ENCODE measurements at regions not wholly inside any gene's neighbourhood (a gene's known extent, or its start where the extent isn't known, plus 50 kb on each side); places are given as distances from the start of the nearest gene placed in this dataset.

- Mint-ChIP-seq H3K27me3 (ENCODE audit: low read depth) (no peaks in the 10 kb centered on the region), H3K9me3 (peaks cover 10% of the 10 kb centered on the region), H3K36me3 (peaks cover 5% of the 10 kb centered on the region), H3K4me1 (peaks cover under 1% of the 10 kb centered on the region), H3K27ac (no peak overlapping the region), H3K4me3 (no peak overlapping the region)
- no peak for DNase-seq (ENCODE audit: low spot score in 2 of 2, unreplicated experiment in 2 of 2)
- TF ChIP-seq, protein P1, sequence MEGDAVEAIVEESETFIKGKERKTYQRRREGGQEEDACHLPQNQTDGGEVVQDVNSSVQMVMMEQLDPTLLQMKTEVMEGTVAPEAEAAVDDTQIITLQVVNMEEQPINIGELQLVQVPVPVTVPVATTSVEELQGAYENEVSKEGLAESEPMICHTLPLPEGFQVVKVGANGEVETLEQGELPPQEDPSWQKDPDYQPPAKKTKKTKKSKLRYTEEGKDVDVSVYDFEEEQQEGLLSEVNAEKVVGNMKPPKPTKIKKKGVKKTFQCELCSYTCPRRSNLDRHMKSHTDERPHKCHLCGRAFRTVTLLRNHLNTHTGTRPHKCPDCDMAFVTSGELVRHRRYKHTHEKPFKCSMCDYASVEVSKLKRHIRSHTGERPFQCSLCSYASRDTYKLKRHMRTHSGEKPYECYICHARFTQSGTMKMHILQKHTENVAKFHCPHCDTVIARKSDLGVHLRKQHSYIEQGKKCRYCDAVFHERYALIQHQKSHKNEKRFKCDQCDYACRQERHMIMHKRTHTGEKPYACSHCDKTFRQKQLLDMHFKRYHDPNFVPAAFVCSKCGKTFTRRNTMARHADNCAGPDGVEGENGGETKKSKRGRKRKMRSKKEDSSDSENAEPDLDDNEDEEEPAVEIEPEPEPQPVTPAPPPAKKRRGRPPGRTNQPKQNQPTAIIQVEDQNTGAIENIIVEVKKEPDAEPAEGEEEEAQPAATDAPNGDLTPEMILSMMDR (IDR thresholded peaks at IDR 0.05; ENCODE audit: unreplicated experiment) = no peak
Measured at GRCh38 chr6:147787417-147787816, 278.9 kb downstream of the SAMD5 start.

DNA sequence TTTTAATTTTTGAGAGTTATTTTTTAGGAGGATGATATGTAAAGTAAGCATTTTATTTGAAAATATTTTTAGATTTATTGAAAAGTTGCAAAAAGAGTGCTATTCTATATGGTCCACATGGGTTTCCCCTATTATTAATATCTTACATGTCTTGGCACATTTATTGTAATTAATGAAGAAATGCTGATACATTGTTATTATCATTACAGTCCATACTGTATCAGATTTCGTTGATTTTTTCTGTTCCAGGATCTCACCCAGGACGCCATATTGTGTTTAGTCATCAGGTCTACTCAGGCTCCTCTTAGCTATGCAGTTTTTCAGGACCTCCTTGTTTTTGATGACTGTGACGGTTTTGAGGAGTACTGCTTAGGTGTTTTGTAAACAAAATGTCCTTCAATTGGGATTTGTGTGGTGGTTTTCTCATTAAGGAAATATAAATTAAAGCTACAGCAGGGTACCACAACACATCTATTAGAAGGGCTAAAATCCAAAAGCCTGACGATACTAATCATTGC, 281.0 kb downstream of the SAMD5 start:
- Mint-ChIP-seq H3K4me3 (no peak overlapping the region), H3K27me3 (ENCODE audit: low read depth) (no peaks in the 10 kb centered on the region), H3K36me3 (peaks cover 5% of the 10 kb centered on the region), H3K4me1 (no peaks in the 10 kb centered on the region), H3K9me3 (peaks cover 10% of the 10 kb centered on the region), H3K27ac (no peak overlapping the region)
- TF ChIP-seq, protein P1 (IDR thresholded peaks at IDR 0.05; ENCODE audit: unreplicated experiment) = no peak
- no peak for DNase-seq (ENCODE audit: low spot score in 2 of 2, unreplicated experiment in 2 of 2)

- no peaks in the 10 kb centered on the region for H3K4me1 Mint-ChIP-seq
- peaks cover 12% of the 10 kb centered on the region for H3K9me3 Mint-ChIP-seq
- no peak overlapping the region for H3K27ac Mint-ChIP-seq
Measured at GRCh38 chr6:147793871-147794643, 285.6 kb downstream of the SAMD5 start.

GRCh38 chr6:147802459-147802858, 294.0 kb downstream of the SAMD5 start:
- H3K4me1 Mint-ChIP-seq = peaks cover 5% of the 10 kb centered on the region
- peaks cover 9% of the 10 kb centered on the region for H3K9me3 Mint-ChIP-seq

More at GRCh38 chr6:147793871-147794643, 285.6 kb downstream of the SAMD5 start:
- DNase-seq (ENCODE audit: low spot score in 2 of 2, unreplicated experiment in 2 of 2) = no peak
- Mint-ChIP-seq H3K27me3 (ENCODE audit: low read depth) (no peaks in the 10 kb centered on the region), H3K36me3 (peaks cover 5% of the 10 kb centered on the region), H3K4me3 (no peak overlapping the region)
- TF ChIP-seq, protein P1 (IDR thresholded peaks at IDR 0.05; ENCODE audit: unreplicated experiment) = no peak

GRCh38 chr6:147805155-147805554, 296.7 kb downstream of the SAMD5 start:
- H3K27ac Mint-ChIP-seq = no peak overlapping the region

More at GRCh38 chr6:147802459-147802858, 294.0 kb downstream of the SAMD5 start:
- Mint-ChIP-seq H3K27ac (no peak overlapping the region), H3K27me3 (ENCODE audit: low read depth) (no peaks in the 10 kb centered on the region), H3K36me3 (no peaks in the 10 kb centered on the region), H3K4me3 (no peak overlapping the region)
- TF ChIP-seq, protein P1 (IDR thresholded peaks at IDR 0.05; ENCODE audit: unreplicated experiment) = no peak
- DNase-seq (ENCODE audit: low spot score in 2 of 2, unreplicated experiment in 2 of 2) = no peak

More at GRCh38 chr6:147805155-147805554, 296.7 kb downstream of the SAMD5 start:
- no peak overlapping the region for H3K4me3 Mint-ChIP-seq
- H3K9me3 Mint-ChIP-seq = peaks cover 9% of the 10 kb centered on the region
- no peak for DNase-seq (ENCODE audit: low spot score in 2 of 2, unreplicated experiment in 2 of 2)
- TF ChIP-seq, protein P1 (IDR thresholded peaks at IDR 0.05; ENCODE audit: unreplicated experiment) = no peak
- no peaks in the 10 kb centered on the region for H3K36me3 Mint-ChIP-seq
- no peaks in the 10 kb centered on the region for H3K27me3 Mint-ChIP-seq (ENCODE audit: low read depth)
- peaks cover 9% of the 10 kb centered on the region for H3K4me1 Mint-ChIP-seq

Data from mesothelial cell of epicardium (in vitro differentiated cells).